NCI-H748 treated with DMSO at 0.1 percent for 48 hours (cell line): ENCODE measurements at regions not wholly inside any gene's neighbourhood (a gene's known extent, or its start where the extent isn't known, plus 50 kb on each side); places are given as distances from the start of the nearest gene placed in this dataset.
A peak's percentile ranks its signal among the peaks of the same experiment; 100 is the strongest.

Experiments used
- DNase-seq: peaks from one replicate; lab custom pipeline; 2025; lab: John Stamatoyannopoulos, UW

GRCh38 chr9:90307891-90308290 lies 334.7 kb downstream of the DIRAS2 start:
- DNase-seq, result no peak

- DNase-seq, result no peak
Observed at GRCh38 chr9:90308691-90309090, 333.9 kb downstream of the DIRAS2 start.

- no peak for DNase-seq
Observed at GRCh38 chr9:90309809-90310520, 332.7 kb downstream of the DIRAS2 start.

GRCh38 chr9:90310521-90310876 lies 332.1 kb downstream of the DIRAS2 start:
- no peak for DNase-seq

GRCh38 chr9:90311811-90312210 lies 330.8 kb downstream of the DIRAS2 start:
- no peak for DNase-seq

- no peak for DNase-seq
Observed at GRCh38 chr9:90322296-90322695, 320.3 kb downstream of the DIRAS2 start.

GRCh38 chr9:90325913-90326653 lies 316.5 kb downstream of the DIRAS2 start:
- DNase-seq, result no peak

- DNase-seq, result no peak
Observed at GRCh38 chr9:90330231-90330630, 312.4 kb downstream of the DIRAS2 start.

GRCh38 chr9:90331826-90332575 lies 310.6 kb downstream of the DIRAS2 start:
- no peak for DNase-seq

GRCh38 chr9:90333226-90333625 lies 309.4 kb downstream of the DIRAS2 start:
- no peak for DNase-seq

- DNase-seq, result no peak
Observed at GRCh38 chr9:90340421-90340820, 302.2 kb downstream of the DIRAS2 start.

- DNase-seq, result no peak
Observed at GRCh38 chr9:90342607-90343006, 300.0 kb downstream of the DIRAS2 start.

- peak; percentile 83 for DNase-seq
Observed at GRCh38 chr9:90343366-90343765, 299.3 kb downstream of the DIRAS2 start.

GRCh38 chr9:90343991-90344390 lies 298.6 kb downstream of the DIRAS2 start:
- DNase-seq, result no peak

- DNase-seq, result peak; percentile 37
Observed at GRCh38 chr9:90365666-90366065, 277.0 kb downstream of the DIRAS2 start.

- no peak for DNase-seq
Observed at GRCh38 chr9:90368241-90368640, 274.4 kb downstream of the DIRAS2 start.

- no peak for DNase-seq
Observed at GRCh38 chr9:90368928-90369327, 273.7 kb downstream of the DIRAS2 start.

GRCh38 chr9:90379771-90380170 lies 262.9 kb downstream of the DIRAS2 start:
- DNase-seq, result no peak

- DNase-seq, result no peak
Observed at GRCh38 chr9:90385146-90385545, 257.5 kb downstream of the DIRAS2 start.

- no peak for DNase-seq
Observed at GRCh38 chr9:90393365-90394152, 249.1 kb downstream of the DIRAS2 start.

GRCh38 chr9:90394871-90395270 lies 247.8 kb downstream of the DIRAS2 start:
- no peak for DNase-seq

GRCh38 chr9:90400091-90400490 lies 242.5 kb downstream of the DIRAS2 start:
- no peak for DNase-seq
